Activated CD8-positive, alpha-beta memory T cell treated with anti-CD3 and anti-CD28 coated beads for 24 hours (primary cell): ENCODE measurements at regions not wholly inside any gene's neighbourhood (a gene's known extent, or its start where the extent isn't known, plus 50 kb on each side); places are given as distances from the start of the nearest gene placed in this dataset.

Source experiments
- DNase-seq: peaks from one replicate; pipeline ENCODE4 v3.0.0-alpha.2; 2020

GRCh38 chr5:173557123-173557903 is 59.1 kb downstream of the BOD1 start:
- no peak for DNase-seq

GRCh38 chr5:173556142-173557028 is 60.1 kb downstream of the BOD1 start:
- DNase-seq, result no peak

GRCh38 chr5:173554989-173555705 is 61.3 kb downstream of the BOD1 start:
- no peak for DNase-seq

- no peak for DNase-seq
Observed at GRCh38 chr5:173554038-173554955, 62.2 kb downstream of the BOD1 start.

GRCh38 chr5:173550641-173551040 is 65.8 kb downstream of the BOD1 start:
- DNase-seq, result no peak

GRCh38 chr5:173549644-173550043 is 66.8 kb downstream of the BOD1 start:
- no peak for DNase-seq

- no peak for DNase-seq
Observed at GRCh38 chr5:173547579-173547978, 68.9 kb downstream of the BOD1 start.

- DNase-seq, result no peak
Observed at GRCh38 chr5:173542964-173543363, 73.5 kb downstream of the BOD1 start.

- no peak for DNase-seq
Observed at GRCh38 chr5:173542159-173542558, 74.3 kb downstream of the BOD1 start.

- DNase-seq, result no peak
Observed at GRCh38 chr5:173538654-173539053, 77.8 kb downstream of the BOD1 start.

- no peak for DNase-seq
Observed at GRCh38 chr5:173538018-173538417, 78.4 kb downstream of the BOD1 start.

- DNase-seq, result no peak
Observed at GRCh38 chr5:173537228-173537627, 79.2 kb downstream of the BOD1 start.

- DNase-seq, result no peak
Observed at GRCh38 chr5:173535976-173536639, 80.3 kb downstream of the BOD1 start.

- DNase-seq, result no peak
Observed at GRCh38 chr5:173535166-173535975, 81.1 kb downstream of the BOD1 start.

GRCh38 chr5:173534664-173535063 is 81.8 kb downstream of the BOD1 start:
- no peak for DNase-seq

GRCh38 chr5:173534031-173534430 is 82.4 kb downstream of the BOD1 start:
- no peak for DNase-seq

GRCh38 chr5:173532689-173533250 is 83.7 kb downstream of the BOD1 start:
- no peak for DNase-seq

- no peak for DNase-seq
Observed at GRCh38 chr5:173531863-173532262, 84.6 kb downstream of the BOD1 start.

- no peak for DNase-seq
Observed at GRCh38 chr5:173530547-173530946, 85.9 kb downstream of the BOD1 start.

- no peak for DNase-seq
Observed at GRCh38 chr5:173529861-173530260, 86.6 kb downstream of the BOD1 start.
